ENCODE measurements at regions not wholly inside any gene's neighbourhood (a gene's known extent, or its start where the extent isn't known, plus 50 kb on each side); places are given as distances from the start of the nearest gene placed in this dataset.
A peak's percentile ranks its signal among the peaks of the same experiment; 100 is the strongest.

DNA sequence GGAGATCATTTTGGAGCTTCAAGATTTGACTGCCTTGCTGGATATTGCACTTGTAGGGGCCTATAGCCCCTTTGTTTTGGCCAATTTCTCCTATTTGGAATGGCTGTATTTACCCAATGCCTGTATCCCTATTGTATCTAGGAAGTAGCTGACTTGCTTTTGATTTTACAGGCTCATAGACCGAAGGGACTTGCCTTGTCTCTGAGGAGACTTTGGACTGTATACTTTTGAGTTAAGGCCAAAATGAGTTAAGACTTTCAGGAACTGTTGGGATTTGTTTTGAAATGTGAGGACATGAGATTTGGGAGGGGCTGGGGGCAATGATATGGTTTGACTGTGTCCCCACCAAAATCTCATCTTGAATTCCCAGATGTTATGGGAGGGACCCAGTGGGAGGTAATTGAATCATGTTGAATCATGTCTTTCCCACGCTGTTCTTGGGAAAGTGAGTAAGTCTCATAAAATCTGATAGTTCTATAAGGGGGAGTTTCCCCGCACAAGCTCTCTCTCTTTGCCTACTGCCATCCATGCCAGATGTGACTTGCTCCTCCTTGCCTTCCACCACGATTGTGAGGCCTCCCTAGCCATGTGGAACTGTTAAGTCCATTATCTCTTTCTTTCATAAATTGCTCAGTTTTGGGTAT is 276.1 kb downstream of the LMX1A start:
- peaks cover 0 to 7% (median 0%) of the 10 kb centered on the region in 12 donors for H3K9me3 ChIP-seq
- TF ChIP-seq, protein P1, sequence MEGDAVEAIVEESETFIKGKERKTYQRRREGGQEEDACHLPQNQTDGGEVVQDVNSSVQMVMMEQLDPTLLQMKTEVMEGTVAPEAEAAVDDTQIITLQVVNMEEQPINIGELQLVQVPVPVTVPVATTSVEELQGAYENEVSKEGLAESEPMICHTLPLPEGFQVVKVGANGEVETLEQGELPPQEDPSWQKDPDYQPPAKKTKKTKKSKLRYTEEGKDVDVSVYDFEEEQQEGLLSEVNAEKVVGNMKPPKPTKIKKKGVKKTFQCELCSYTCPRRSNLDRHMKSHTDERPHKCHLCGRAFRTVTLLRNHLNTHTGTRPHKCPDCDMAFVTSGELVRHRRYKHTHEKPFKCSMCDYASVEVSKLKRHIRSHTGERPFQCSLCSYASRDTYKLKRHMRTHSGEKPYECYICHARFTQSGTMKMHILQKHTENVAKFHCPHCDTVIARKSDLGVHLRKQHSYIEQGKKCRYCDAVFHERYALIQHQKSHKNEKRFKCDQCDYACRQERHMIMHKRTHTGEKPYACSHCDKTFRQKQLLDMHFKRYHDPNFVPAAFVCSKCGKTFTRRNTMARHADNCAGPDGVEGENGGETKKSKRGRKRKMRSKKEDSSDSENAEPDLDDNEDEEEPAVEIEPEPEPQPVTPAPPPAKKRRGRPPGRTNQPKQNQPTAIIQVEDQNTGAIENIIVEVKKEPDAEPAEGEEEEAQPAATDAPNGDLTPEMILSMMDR (IDR thresholded peaks at IDR 0.05), result no peak
- TF ChIP-seq POLR2A (IDR thresholded peaks at IDR 0.05), result no peak
- H3K36me3 ChIP-seq, result no peaks in the 10 kb centered on the region
- H3K4me1 ChIP-seq, result no peaks in the 10 kb centered on the region
- intact Hi-C loops (cut with DNase I), result no loop called here
- WGBS, 4 donors, result 55 to 68% (median 59%) methylated on average over 4 of the region's 4 CpGs
- H3K27me3 ChIP-seq, result no peaks in the 10 kb centered on the region
- ATAC-seq, result no peak
- no peak for DNase-seq
- no peak overlapping the region for H3K4me3 ChIP-seq
- H3K27ac ChIP-seq, result no peak overlapping the region

GRCh38 chr1:165078391-165078790 is 278.1 kb downstream of the LMX1A start:
- intact Hi-C loops (cut with DNase I), result loop anchor here in 9 of 10 donors (5.0 to 10.0 kb wide), 13 partner anchors 254 to 1721 kb away; no protein-coding TSS in a partner anchor
- H3K27me3 ChIP-seq, result no peaks in the 10 kb centered on the region
- H3K4me3 ChIP-seq, result no peak overlapping the region
- H3K36me3 ChIP-seq, result no peaks in the 10 kb centered on the region
- no peak for TF ChIP-seq POLR2A (IDR thresholded peaks at IDR 0.05)
- TF ChIP-seq, protein P1 (IDR thresholded peaks at IDR 0.05), result no peak
- ATAC-seq, result peak in 3 of 4 donors; percentile 48 to 74 (median 65)
- no peaks in the 10 kb centered on the region for H3K4me1 ChIP-seq
- no peak overlapping the region for H3K27ac ChIP-seq
- no peak for DNase-seq
- peaks cover 0 to 7% (median 0%) of the 10 kb centered on the region in 12 donors for H3K9me3 ChIP-seq

DNA sequence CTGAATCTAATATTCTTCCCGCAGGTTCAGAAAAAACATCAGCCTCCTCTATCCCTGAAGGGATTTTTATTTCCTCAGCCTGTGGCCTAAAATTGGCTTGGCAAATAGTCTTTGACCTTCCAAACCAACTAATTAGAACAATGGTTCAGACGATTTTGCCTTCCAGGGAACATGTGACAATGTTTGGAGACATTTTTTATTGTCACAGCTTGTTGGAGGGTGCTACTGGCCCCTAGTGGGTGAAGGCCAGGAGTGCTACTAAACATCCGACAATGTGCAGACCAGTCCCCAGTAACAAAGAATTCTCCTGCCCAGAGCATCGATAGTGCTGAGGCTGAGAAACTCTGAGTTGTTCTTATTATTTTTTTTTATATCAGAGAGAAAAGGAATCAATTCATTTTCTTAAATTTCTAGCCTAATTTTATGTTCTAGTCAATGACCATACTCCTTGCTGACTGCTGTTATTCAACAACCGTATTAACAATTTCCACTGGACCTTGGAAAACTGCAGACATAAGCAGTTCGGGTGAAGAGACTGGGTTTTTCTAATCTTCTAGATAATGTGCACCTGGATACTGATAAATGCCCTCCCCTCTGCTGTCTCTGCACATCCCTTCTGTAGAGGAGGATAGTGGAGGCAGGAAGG is 280.7 kb downstream of the LMX1A start:
- Histone ChIP-seq H3K36me3 (no peaks in the 10 kb centered on the region), H3K4me1 (no peaks in the 10 kb centered on the region), H3K27me3 (no peaks in the 10 kb centered on the region), H3K27ac (no peak overlapping the region), H3K4me3 (no peak overlapping the region), H3K9me3 (peaks cover 0 to 1% (median 0%) of the 10 kb centered on the region in 12 donors)
- WGBS, 4 donors, result 49 to 50% (median 50%) methylated on average over 6 of the region's 6 CpGs
- no peak for TF ChIP-seq POLR2A (IDR thresholded peaks at IDR 0.05)
- TF ChIP-seq, protein P1 (IDR thresholded peaks at IDR 0.05), result peak; percentile 27 to 64 (median 44)
- no peak for ATAC-seq
- DNase-seq, result no peak
- intact Hi-C loops (cut with DNase I), result loop anchor here in 9 of 10 donors (2.0 to 10.0 kb wide), 14 partner anchors 251 to 1719 kb away; no protein-coding TSS in a partner anchor

- TF ChIP-seq POLR2A (IDR thresholded peaks at IDR 0.05), result no peak
- TF ChIP-seq, protein P1 (IDR thresholded peaks at IDR 0.05), result peak; percentile 61 to 88 (median 80)
- no peak for DNase-seq
- H3K4me3 ChIP-seq, result no peak overlapping the region
- no peaks in the 10 kb centered on the region for H3K36me3 ChIP-seq
- peak in 3 of 4 donors; percentile 63 to 75 (median 70) for ATAC-seq
- peak overlapping the region in 1 of 12 donors; percentile 13 for H3K27ac ChIP-seq
- intact Hi-C loops (cut with DNase I), result loop anchor here (2.0 to 10.0 kb wide), 20 partner anchors 249 to 1716 kb away; no protein-coding TSS in a partner anchor
- no peaks in the 10 kb centered on the region for H3K27me3 ChIP-seq
- peaks cover 0 to 10% (median 0%) of the 10 kb centered on the region in 12 donors for H3K4me1 ChIP-seq
- WGBS, 4 donors, result 34 to 41% (median 38%) methylated on average over 7 of the region's 7 CpGs
- no peaks in the 10 kb centered on the region for H3K9me3 ChIP-seq
Observed at GRCh38 chr1:165073185-165074007, 283.1 kb downstream of the LMX1A start.

All from heart left ventricle (tissue), 16 donors.